Calu3 (cell line): ENCODE measurements at regions not wholly inside any gene's neighbourhood (a gene's known extent, or its start where the extent isn't known, plus 50 kb on each side); places are given as distances from the start of the nearest gene placed in this dataset.

ENCODE experiments used
- BruUV-seq: library from RNA; stranded (reverse); fragments of 400-500 nt; replicated peaks from 2 replicates; lab custom pipeline; 2021; lab: Mats Ljungman, UMichigan
- CTCF ChIA-PET: fragments of 300-600 bp; sonication (Branson Sonifier 250); formaldehyde crosslinking; loops from one replicate; lab custom pipeline; 2022; ENCODE audit warnings: antibody characterized with exemption; lab: Charles Lee
- DNase-seq: peaks from one replicate; pipeline ENCODE4 v3.0.0; 2022
- H3K27ac Mint-ChIP-seq: one replicate; pipeline ENCODE4 v1.8.0; 2022; ENCODE audit warnings: mixed read lengths; ENCODE audit not compliant: unreplicated experiment
- H3K27me3 Mint-ChIP-seq: one replicate; pipeline ENCODE4 v1.8.0; 2022; ENCODE audit warnings: mixed read lengths; ENCODE audit not compliant: unreplicated experiment
- H3K36me3 Mint-ChIP-seq: one replicate; pipeline ENCODE4 v1.8.0; 2022; ENCODE audit warnings: mild to moderate bottlenecking, moderate library complexity, mixed read lengths; ENCODE audit not compliant: insufficient read depth, unreplicated experiment
- H3K4me1 Mint-ChIP-seq: one replicate; pipeline ENCODE4 v1.8.0; 2022; ENCODE audit warnings: mild to moderate bottlenecking, low read depth, mixed read lengths; ENCODE audit not compliant: unreplicated experiment
- H3K4me3 Mint-ChIP-seq: one replicate; pipeline ENCODE4 v1.8.0; 2022; ENCODE audit warnings: mild to moderate bottlenecking, low read depth, moderate library complexity, mixed read lengths; ENCODE audit not compliant: unreplicated experiment
- H3K9me3 Mint-ChIP-seq: one replicate; pipeline ENCODE4 v1.8.0; 2022; ENCODE audit warnings: low read depth, mixed read lengths; ENCODE audit not compliant: unreplicated experiment
- CTCF ChIP-seq: fragments of 200-600 bp; IDR thresholded peaks from one replicate; pipeline ENCODE4 v1.8.0; 2022; ENCODE audit warnings: antibody characterized with exemption; ENCODE audit not compliant: unreplicated experiment
- intact Hi-C: fragments of 100-400 bp; cut with micrococcal nuclease; formaldehyde crosslinking; loops from one replicate; pipeline ENCODE4 v1.10.0; 2022; ENCODE audit not compliant: unreplicated experiment

GRCh38 chr9:85130764-85131163 is 461.2 kb downstream of the NTRK2 start:
- BruUV-seq: no TSS peak
- Mint-ChIP-seq H3K36me3 (no peaks in the 10 kb centered on the region), H3K9me3 (no peaks in the 10 kb centered on the region), H3K27me3 (no peaks in the 10 kb centered on the region), H3K4me3 (no peak overlapping the region), H3K27ac (no peak overlapping the region), H3K4me1 (no peaks in the 10 kb centered on the region)
- CTCF ChIA-PET: no interaction called here
- DNase-seq: no peak
- no peak for TF ChIP-seq CTCF
- intact Hi-C loops: loop anchor here (2.0 kb wide), 1 partner anchor 32 kb away; no protein-coding TSS in a partner anchor

DNA sequence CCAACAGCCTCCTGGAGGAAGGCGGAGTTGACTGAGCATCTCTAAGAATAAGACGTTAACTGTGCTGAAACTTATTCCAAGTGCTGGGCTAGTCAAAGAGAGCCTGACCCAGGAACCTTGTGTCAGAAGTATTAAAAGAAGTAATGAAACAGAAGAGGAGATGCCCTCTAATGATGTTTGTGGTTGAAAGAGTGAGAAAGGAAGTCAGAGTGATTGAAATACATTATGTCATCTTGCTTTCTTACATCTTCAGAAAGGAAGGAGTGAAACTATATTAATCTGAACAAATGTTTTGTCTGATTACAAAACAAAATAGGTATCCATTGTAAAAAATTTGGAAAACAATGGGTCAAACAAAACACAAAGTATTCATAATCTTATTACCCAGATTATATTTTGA is 460.7 kb downstream of the NTRK2 start:
- H3K36me3 Mint-ChIP-seq: no peaks in the 10 kb centered on the region
- no peak overlapping the region for H3K27ac Mint-ChIP-seq
- no peak for DNase-seq
- no peaks in the 10 kb centered on the region for H3K27me3 Mint-ChIP-seq
- no peak overlapping the region for H3K4me3 Mint-ChIP-seq
- TF ChIP-seq CTCF: no peak
- CTCF ChIA-PET: no interaction called here
- H3K4me1 Mint-ChIP-seq: no peaks in the 10 kb centered on the region
- no peaks in the 10 kb centered on the region for H3K9me3 Mint-ChIP-seq
- intact Hi-C loops: loop anchor here (2.0 kb wide), 1 partner anchor 31 kb away; no protein-coding TSS in a partner anchor
- no TSS peak for BruUV-seq

GRCh38 chr9:85129514-85129913 is 460.0 kb downstream of the NTRK2 start:
- H3K4me1 Mint-ChIP-seq: no peaks in the 10 kb centered on the region
- no peak overlapping the region for H3K4me3 Mint-ChIP-seq
- no peaks in the 10 kb centered on the region for H3K9me3 Mint-ChIP-seq
- no peak overlapping the region for H3K27ac Mint-ChIP-seq
- BruUV-seq: no TSS peak
- TF ChIP-seq CTCF: no peak
- H3K36me3 Mint-ChIP-seq: no peaks in the 10 kb centered on the region
- H3K27me3 Mint-ChIP-seq: no peaks in the 10 kb centered on the region
- intact Hi-C loops: no loop called here
- no peak for DNase-seq
- CTCF ChIA-PET: no interaction called here

- no peak overlapping the region for H3K4me3 Mint-ChIP-seq
- CTCF ChIA-PET: interaction anchor here (0.6 kb wide), 1 partner anchor 27 kb away, joined by 4 read pairs; no protein-coding TSS in a partner anchor
- no peaks in the 10 kb centered on the region for H3K36me3 Mint-ChIP-seq
- no peaks in the 10 kb centered on the region for H3K4me1 Mint-ChIP-seq
- H3K27ac Mint-ChIP-seq: no peak overlapping the region
- H3K9me3 Mint-ChIP-seq: no peaks in the 10 kb centered on the region
- no peak for TF ChIP-seq CTCF
- BruUV-seq: no TSS peak
- DNase-seq: no peak
- no peaks in the 10 kb centered on the region for H3K27me3 Mint-ChIP-seq
- intact Hi-C loops: loop anchor here (10.0 kb wide), 1 partner anchor 366 kb away; no protein-coding TSS in a partner anchor
Measured at GRCh38 chr9:85118990-85119755, 449.6 kb downstream of the NTRK2 start.
